ENCODE measurements at regions not wholly inside any gene's neighbourhood (a gene's known extent, or its start where the extent isn't known, plus 50 kb on each side); places are given as distances from the start of the nearest gene placed in this dataset.

- Histone ChIP-seq H3K36me3 (replicated peaks; ENCODE audit: low read depth, low read length) (no peaks in the 10 kb centered on the region), H3K9ac (ENCODE audit: low read length) (no peak overlapping the region), H2AFZ (ENCODE audit: low read depth, low read length) (no peak overlapping the region), H3K27me3 (ENCODE audit: low read depth, low read length) (peaks cover 45% of the 10 kb centered on the region), H3K4me2 (ENCODE audit: low read length) (no peak overlapping the region), H3K4me1 (ENCODE audit: low read length) (no peaks in the 10 kb centered on the region), H3K4me3 (ENCODE audit: low read length) (no peak overlapping the region), H3K27ac (ENCODE audit: low read length) (no peak overlapping the region), H3K9me3 (ENCODE audit: insufficient read depth, low read length) (no peaks in the 10 kb centered on the region), H3K79me2 (ENCODE audit: low read length) (no peaks in the 10 kb centered on the region), H4K20me1 (ENCODE audit: insufficient read depth, low read length) (no peaks in the 10 kb centered on the region)
- no peak for TF ChIP-seq EZH2phosphoT487 (IDR thresholded peaks at IDR 0.05; ENCODE audit: low read depth)
- no peak for TF ChIP-seq CTCF (IDR thresholded peaks at IDR 0.05; ENCODE audit: low read depth, low read length)
Observed at GRCh38 chr15:85941186-85941855, 138.3 kb upstream of the AGBL1 start.

- Histone ChIP-seq H4K20me1 (ENCODE audit: insufficient read depth, low read length) (no peaks in the 10 kb centered on the region), H3K4me1 (ENCODE audit: low read length) (no peaks in the 10 kb centered on the region), H3K9ac (ENCODE audit: low read length) (no peak overlapping the region), H3K27ac (ENCODE audit: low read length) (no peak overlapping the region), H3K4me3 (ENCODE audit: low read length) (no peak overlapping the region), H3K27me3 (ENCODE audit: low read depth, low read length) (peaks cover 42% of the 10 kb centered on the region), H3K79me2 (ENCODE audit: low read length) (no peaks in the 10 kb centered on the region), H3K9me3 (ENCODE audit: insufficient read depth, low read length) (no peaks in the 10 kb centered on the region), H3K4me2 (ENCODE audit: low read length) (no peak overlapping the region), H2AFZ (ENCODE audit: low read depth, low read length) (no peak overlapping the region), H3K36me3 (replicated peaks; ENCODE audit: low read depth, low read length) (no peaks in the 10 kb centered on the region)
- TF ChIP-seq EZH2phosphoT487 (IDR thresholded peaks at IDR 0.05; ENCODE audit: low read depth) = no peak
- TF ChIP-seq CTCF (IDR thresholded peaks at IDR 0.05; ENCODE audit: low read depth, low read length) = no peak
Observed at GRCh38 chr15:85942632-85943031, 137.0 kb upstream of the AGBL1 start.

- Histone ChIP-seq H2AFZ (ENCODE audit: low read depth, low read length) (no peak overlapping the region), H3K9me3 (ENCODE audit: insufficient read depth, low read length) (no peaks in the 10 kb centered on the region), H3K9ac (ENCODE audit: low read length) (no peak overlapping the region), H3K27me3 (ENCODE audit: low read depth, low read length) (peaks cover 42% of the 10 kb centered on the region), H3K4me3 (ENCODE audit: low read length) (no peak overlapping the region), H3K27ac (ENCODE audit: low read length) (no peak overlapping the region), H3K36me3 (replicated peaks; ENCODE audit: low read depth, low read length) (no peaks in the 10 kb centered on the region), H3K4me2 (ENCODE audit: low read length) (no peak overlapping the region), H3K4me1 (ENCODE audit: low read length) (no peaks in the 10 kb centered on the region), H3K79me2 (ENCODE audit: low read length) (no peaks in the 10 kb centered on the region), H4K20me1 (ENCODE audit: insufficient read depth, low read length) (no peaks in the 10 kb centered on the region)
- TF ChIP-seq CTCF (IDR thresholded peaks at IDR 0.05; ENCODE audit: low read depth, low read length) (no peak), EZH2phosphoT487 (IDR thresholded peaks at IDR 0.05; ENCODE audit: low read depth) (no peak)
Observed at GRCh38 chr15:85943151-85943550, 136.5 kb upstream of the AGBL1 start.

GRCh38 chr15:85943791-85944190 is 135.9 kb upstream of the AGBL1 start:
- no peaks in the 10 kb centered on the region for H3K9me3 ChIP-seq (ENCODE audit: insufficient read depth, low read length)
- no peaks in the 10 kb centered on the region for H3K36me3 ChIP-seq (replicated peaks; ENCODE audit: low read depth, low read length)
- H3K27me3 ChIP-seq (ENCODE audit: low read depth, low read length) = peaks cover 43% of the 10 kb centered on the region
- no peak overlapping the region for H2AFZ ChIP-seq (ENCODE audit: low read depth, low read length)
- no peak overlapping the region for H3K27ac ChIP-seq (ENCODE audit: low read length)
- H3K4me3 ChIP-seq (ENCODE audit: low read length) = no peak overlapping the region
- no peaks in the 10 kb centered on the region for H3K4me1 ChIP-seq (ENCODE audit: low read length)
- no peak overlapping the region for H3K4me2 ChIP-seq (ENCODE audit: low read length)
- no peaks in the 10 kb centered on the region for H4K20me1 ChIP-seq (ENCODE audit: insufficient read depth, low read length)
- no peak overlapping the region for H3K9ac ChIP-seq (ENCODE audit: low read length)
- H3K79me2 ChIP-seq (ENCODE audit: low read length) = no peaks in the 10 kb centered on the region
- TF ChIP-seq EZH2phosphoT487 (IDR thresholded peaks at IDR 0.05; ENCODE audit: low read depth) (no peak), CTCF (IDR thresholded peaks at IDR 0.05; ENCODE audit: low read depth, low read length) (no peak)
